Glutamatergic neuron (in vitro differentiated cells): ENCODE measurements at regions not wholly inside any gene's neighbourhood (a gene's known extent, or its start where the extent isn't known, plus 50 kb on each side); places are given as distances from the start of the nearest gene placed in this dataset.

Source experiments
- DNase-seq: peaks from one replicate; pipeline ENCODE4 v3.0.0; 2022
- H3K27ac Mint-ChIP-seq: one replicate; pipeline ENCODE4 v1.8.0; 2020; ENCODE audit warnings: mild to moderate bottlenecking, mixed read lengths, inconsistent platforms; ENCODE audit not compliant: unreplicated experiment
- H3K27me3 Mint-ChIP-seq: one replicate; pipeline ENCODE4 v1.8.0; 2020; ENCODE audit warnings: mild to moderate bottlenecking, moderate library complexity, mixed read lengths, inconsistent platforms; ENCODE audit not compliant: unreplicated experiment
- H3K36me3 Mint-ChIP-seq: one replicate; pipeline ENCODE4 v1.8.0; 2020; ENCODE audit warnings: mild to moderate bottlenecking, mixed read lengths, inconsistent platforms; ENCODE audit not compliant: unreplicated experiment
- H3K4me1 Mint-ChIP-seq: one replicate; pipeline ENCODE4 v1.8.0; 2020; ENCODE audit warnings: mild to moderate bottlenecking, low read depth, mixed read lengths, inconsistent platforms; ENCODE audit not compliant: unreplicated experiment
- H3K4me3 Mint-ChIP-seq: one replicate; pipeline ENCODE4 v1.8.0; 2020; ENCODE audit warnings: mild to moderate bottlenecking, mixed read lengths, inconsistent platforms; ENCODE audit not compliant: unreplicated experiment
- H3K9me3 Mint-ChIP-seq: one replicate; pipeline ENCODE4 v1.8.0; 2020; ENCODE audit warnings: mild to moderate bottlenecking, moderate library complexity, mixed read lengths, inconsistent platforms; ENCODE audit not compliant: unreplicated experiment
- CTCF ChIP-seq: fragments of 200-600 bp; sonication (generic); IDR thresholded peaks from one replicate; pipeline ENCODE4 v1.5.0; 2021; ENCODE audit not compliant: partially characterized antibody, unreplicated experiment

GRCh38 chr9:1490341-1491232, 440.4 kb downstream of the DMRT2 start:
- Mint-ChIP-seq H3K4me1 (no peaks in the 10 kb centered on the region), H3K9me3 (no peaks in the 10 kb centered on the region), H3K4me3 (no peak overlapping the region), H3K27ac (no peak overlapping the region), H3K36me3 (no peaks in the 10 kb centered on the region), H3K27me3 (no peaks in the 10 kb centered on the region)
- DNase-seq: no peak
- TF ChIP-seq CTCF: no peak

GRCh38 chr9:1492156-1492555, 442.0 kb downstream of the DMRT2 start:
- DNase-seq: no peak
- no peaks in the 10 kb centered on the region for H3K4me1 Mint-ChIP-seq
- H3K9me3 Mint-ChIP-seq: no peaks in the 10 kb centered on the region
- no peaks in the 10 kb centered on the region for H3K36me3 Mint-ChIP-seq
- H3K4me3 Mint-ChIP-seq: no peak overlapping the region
- no peaks in the 10 kb centered on the region for H3K27me3 Mint-ChIP-seq
- H3K27ac Mint-ChIP-seq: no peak overlapping the region
- no peak for TF ChIP-seq CTCF

- H3K9me3 Mint-ChIP-seq: no peaks in the 10 kb centered on the region
- H3K27ac Mint-ChIP-seq: no peak overlapping the region
- no peaks in the 10 kb centered on the region for H3K36me3 Mint-ChIP-seq
- no peaks in the 10 kb centered on the region for H3K27me3 Mint-ChIP-seq
- no peaks in the 10 kb centered on the region for H3K4me1 Mint-ChIP-seq
- no peak for DNase-seq
- H3K4me3 Mint-ChIP-seq: no peak overlapping the region
- no peak for TF ChIP-seq CTCF
Observed at GRCh38 chr9:1495282-1496030, 445.3 kb downstream of the DMRT2 start.

- no peak overlapping the region for H3K4me3 Mint-ChIP-seq
- DNase-seq: no peak
- H3K36me3 Mint-ChIP-seq: no peaks in the 10 kb centered on the region
- TF ChIP-seq CTCF: no peak
- no peaks in the 10 kb centered on the region for H3K9me3 Mint-ChIP-seq
- H3K27ac Mint-ChIP-seq: no peak overlapping the region
- H3K4me1 Mint-ChIP-seq: no peaks in the 10 kb centered on the region
- H3K27me3 Mint-ChIP-seq: no peaks in the 10 kb centered on the region
Observed at GRCh38 chr9:1505489-1505888, 455.3 kb downstream of the DMRT2 start.

- TF ChIP-seq CTCF: no peak
- H3K27ac Mint-ChIP-seq: no peak overlapping the region
- no peaks in the 10 kb centered on the region for H3K4me1 Mint-ChIP-seq
- DNase-seq: no peak
- no peaks in the 10 kb centered on the region for H3K36me3 Mint-ChIP-seq
- no peak overlapping the region for H3K4me3 Mint-ChIP-seq
- no peaks in the 10 kb centered on the region for H3K27me3 Mint-ChIP-seq
- H3K9me3 Mint-ChIP-seq: peaks cover 2% of the 10 kb centered on the region
Observed at GRCh38 chr9:1510712-1511111, 460.6 kb downstream of the DMRT2 start.
